Cardiac muscle cell (in vitro differentiated cells and primary cell): ENCODE measurements at regions not wholly inside any gene's neighbourhood (a gene's known extent, or its start where the extent isn't known, plus 50 kb on each side); places are given as distances from the start of the nearest gene placed in this dataset.
A peak's percentile ranks its signal among the peaks of the same experiment; 100 is the strongest.

Experiments used
- DNase-seq, 2 donors: peaks; one replicate each; pipeline versions ENCODE4 v3.0.0 to v3.0.0-alpha.2; 2010 to 2017; ENCODE audit warnings: low read depth in 1 of 2, low spot score in 1 of 2
- H3K27ac ChIP-seq: fragments of 200-600 bp; sonication (generic); 2 replicates; pipeline ENCODE4 v1.5.1; 2016
- H3K27me3 ChIP-seq: fragments of 200-600 bp; sonication (generic); 2 replicates; pipeline ENCODE4 v1.6.0; 2016; ENCODE audit warnings: control low read depth
- H3K36me3 ChIP-seq: fragments of 200-600 bp; sonication (generic); 2 replicates; pipeline ENCODE4 v1.5.1; 2016; ENCODE audit warnings: control low read depth
- H3K4me1 ChIP-seq: fragments of 200-600 bp; sonication (generic); 2 replicates; pipeline ENCODE4 v1.8.1; 2017; ENCODE audit warnings: low read depth, mild to moderate bottlenecking, mixed run types
- H3K4me3 ChIP-seq: fragments of 200-600 bp; sonication (generic); 2 replicates; pipeline ENCODE4 v1.5.1; 2016; ENCODE audit warnings: mild to moderate bottlenecking
- H3K9me3 ChIP-seq: fragments of 200-600 bp; sonication (generic); 2 replicates; pipeline ENCODE4 v1.5.1; 2017; ENCODE audit warnings: low read depth, mild to moderate bottlenecking, control low read depth
- CTCF ChIP-seq: IDR thresholded peaks from 2 replicates; pipeline ENCODE4 v1.5.1; 2012; ENCODE audit warnings: low read depth, mild to moderate bottlenecking, low read length

DNA sequence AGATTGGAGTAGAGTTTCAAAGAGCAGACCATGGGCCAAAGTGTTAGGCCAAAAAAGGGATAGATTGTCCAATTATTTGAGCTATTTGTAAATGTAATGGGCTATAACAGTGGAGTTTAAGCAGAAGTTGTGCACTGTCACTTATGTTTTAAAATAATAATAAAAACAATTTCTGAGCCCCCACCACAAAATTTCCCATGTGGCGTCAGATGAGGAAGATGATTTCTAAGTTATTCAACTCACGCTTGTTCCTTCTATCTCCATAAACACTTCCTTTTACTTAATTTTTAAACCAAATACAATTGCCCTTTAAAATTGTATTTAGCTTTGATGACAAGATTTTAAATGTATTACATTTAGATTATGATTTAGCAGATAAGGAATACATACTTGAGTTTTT lies 330.0 kb downstream of the PTPRC start:
- no peak for TF ChIP-seq CTCF
- Histone ChIP-seq H3K36me3 (no peaks in the 10 kb centered on the region), H3K4me3 (no peak overlapping the region), H3K27ac (no peak overlapping the region), H3K4me1 (no peaks in the 10 kb centered on the region), H3K27me3 (no peaks in the 10 kb centered on the region), H3K9me3 (no peaks in the 10 kb centered on the region)
- DNase-seq, result no peak

- Histone ChIP-seq H3K4me1 (no peaks in the 10 kb centered on the region), H3K9me3 (no peaks in the 10 kb centered on the region), H3K27me3 (no peaks in the 10 kb centered on the region), H3K4me3 (no peak overlapping the region), H3K36me3 (no peaks in the 10 kb centered on the region), H3K27ac (no peak overlapping the region)
- no peak for DNase-seq
- no peak for TF ChIP-seq CTCF
Measured at GRCh38 chr1:198969981-198970380, 331.1 kb downstream of the PTPRC start.

GRCh38 chr1:198970916-198971315 lies 332.1 kb downstream of the PTPRC start:
- no peaks in the 10 kb centered on the region for H3K36me3 ChIP-seq
- H3K9me3 ChIP-seq, result no peaks in the 10 kb centered on the region
- DNase-seq, result peak in 1 of 2 donors; percentile 38
- H3K4me3 ChIP-seq, result no peak overlapping the region
- no peaks in the 10 kb centered on the region for H3K4me1 ChIP-seq
- no peaks in the 10 kb centered on the region for H3K27me3 ChIP-seq
- no peak for TF ChIP-seq CTCF
- H3K27ac ChIP-seq, result no peak overlapping the region

DNA sequence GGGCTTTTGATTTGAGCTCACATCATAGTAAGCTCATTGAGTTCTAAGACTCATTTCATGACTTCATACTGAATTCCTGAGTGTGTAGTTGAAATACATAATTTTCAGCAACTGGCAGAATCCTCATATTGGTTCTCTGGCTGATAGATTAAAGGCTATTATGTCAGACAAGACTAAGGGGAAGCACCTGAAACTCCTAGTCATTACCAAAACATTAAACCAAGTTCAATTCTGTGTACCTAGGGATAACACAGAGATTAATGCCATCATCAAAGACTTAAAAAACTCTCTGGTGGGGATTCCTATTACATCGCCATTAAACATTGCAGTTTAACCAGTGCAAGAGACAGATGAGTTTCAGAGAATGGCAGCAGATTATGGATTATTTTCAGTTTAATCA lies 339.1 kb downstream of the PTPRC start:
- Histone ChIP-seq H3K4me1 (no peaks in the 10 kb centered on the region), H3K27me3 (no peaks in the 10 kb centered on the region), H3K4me3 (no peak overlapping the region), H3K36me3 (no peaks in the 10 kb centered on the region), H3K27ac (no peak overlapping the region), H3K9me3 (no peaks in the 10 kb centered on the region)
- TF ChIP-seq CTCF, result no peak
- DNase-seq, result no peak

DNA sequence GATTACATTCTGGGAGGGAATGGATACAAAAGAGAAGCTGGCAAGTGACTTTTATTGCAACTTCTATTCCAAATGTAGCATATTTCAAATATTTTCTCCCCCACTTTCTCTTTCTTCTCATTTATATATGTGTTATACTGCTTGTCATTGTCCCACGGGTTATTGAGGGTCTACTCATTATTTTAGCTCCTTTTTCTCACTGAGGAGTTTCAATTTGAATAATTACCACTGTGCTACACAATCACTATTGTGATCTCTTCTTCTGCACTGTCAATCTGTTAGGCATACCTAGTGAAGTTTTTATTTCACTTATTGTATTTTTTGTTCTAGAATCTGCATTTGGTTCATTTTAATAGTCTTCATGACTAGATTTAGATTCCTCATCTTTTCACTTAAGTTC lies 339.7 kb downstream of the PTPRC start:
- no peak for TF ChIP-seq CTCF
- Histone ChIP-seq H3K36me3 (no peaks in the 10 kb centered on the region), H3K9me3 (no peaks in the 10 kb centered on the region), H3K27ac (no peak overlapping the region), H3K4me3 (no peak overlapping the region), H3K27me3 (no peaks in the 10 kb centered on the region), H3K4me1 (no peaks in the 10 kb centered on the region)
- DNase-seq, result no peak

GRCh38 chr1:198986036-198986435 lies 347.2 kb downstream of the PTPRC start:
- TF ChIP-seq CTCF, result no peak

More at GRCh38 chr1:198986036-198986435, 347.2 kb downstream of the PTPRC start:
- H3K36me3 ChIP-seq, result no peaks in the 10 kb centered on the region
- no peaks in the 10 kb centered on the region for H3K27me3 ChIP-seq
- no peak overlapping the region for H3K4me3 ChIP-seq
- no peaks in the 10 kb centered on the region for H3K9me3 ChIP-seq
- peak in 1 of 2 donors; percentile 48 for DNase-seq
- no peak overlapping the region for H3K27ac ChIP-seq
- no peaks in the 10 kb centered on the region for H3K4me1 ChIP-seq
